ENCODE measurements at regions not wholly inside any gene's neighbourhood (a gene's known extent, or its start where the extent isn't known, plus 50 kb on each side); places are given as distances from the start of the nearest gene placed in this dataset.
A peak's percentile ranks its signal among the peaks of the same experiment; 100 is the strongest.

- peak; percentile 18 for DNase-seq
Observed at GRCh38 chr10:55500931-55501559, 700.0 kb upstream of the PCDH15 start.

GRCh38 chr10:55497893-55498499 lies 697.0 kb upstream of the PCDH15 start:
- DNase-seq = no peak

- no peak for DNase-seq
Observed at GRCh38 chr10:55495555-55495954, 694.5 kb upstream of the PCDH15 start.

GRCh38 chr10:55491712-55492111 lies 690.7 kb upstream of the PCDH15 start:
- no peak for DNase-seq

GRCh38 chr10:55485827-55486226 lies 684.8 kb upstream of the PCDH15 start:
- no peak for DNase-seq

- no peak for DNase-seq
Observed at GRCh38 chr10:55476129-55476528, 675.1 kb upstream of the PCDH15 start.

- no peak for DNase-seq
Observed at GRCh38 chr10:55474258-55474657, 673.2 kb upstream of the PCDH15 start.

GRCh38 chr10:55470840-55471239 lies 669.8 kb upstream of the PCDH15 start:
- DNase-seq = no peak

- no peak for DNase-seq
Observed at GRCh38 chr10:55466806-55467504, 665.9 kb upstream of the PCDH15 start.

GRCh38 chr10:55464083-55464482 lies 663.1 kb upstream of the PCDH15 start:
- DNase-seq = no peak

GRCh38 chr10:55460008-55460407 lies 659.0 kb upstream of the PCDH15 start:
- DNase-seq = no peak

- DNase-seq = no peak
Observed at GRCh38 chr10:55449981-55450380, 649.0 kb upstream of the PCDH15 start.

- DNase-seq = no peak
Observed at GRCh38 chr10:55446441-55447002, 645.5 kb upstream of the PCDH15 start.

- DNase-seq = no peak
Observed at GRCh38 chr10:55441777-55442176, 640.7 kb upstream of the PCDH15 start.

GRCh38 chr10:55426138-55426537 lies 625.1 kb upstream of the PCDH15 start:
- DNase-seq = no peak

- no peak for DNase-seq
Observed at GRCh38 chr10:55410415-55410885, 609.4 kb upstream of the PCDH15 start.

GRCh38 chr10:55404094-55404493 lies 603.1 kb upstream of the PCDH15 start:
- no peak for DNase-seq

GRCh38 chr10:55400075-55400849 lies 599.2 kb upstream of the PCDH15 start:
- DNase-seq = no peak

GRCh38 chr10:55398497-55398882 lies 597.5 kb upstream of the PCDH15 start:
- DNase-seq = no peak

GRCh38 chr10:55397777-55398496 lies 596.9 kb upstream of the PCDH15 start:
- no peak for DNase-seq

- no peak for DNase-seq
Observed at GRCh38 chr10:55378196-55378595, 577.2 kb upstream of the PCDH15 start.

- DNase-seq = no peak
Observed at GRCh38 chr10:55374917-55375316, 573.9 kb upstream of the PCDH15 start.

Data from right kidney (tissue), 1 donor.